Amniotic stem cell (primary cell): ENCODE measurements at regions not wholly inside any gene's neighbourhood (a gene's known extent, or its start where the extent isn't known, plus 50 kb on each side); places are given as distances from the start of the nearest gene placed in this dataset.

ENCODE experiments used
- DNase-seq: peaks from one replicate; lab custom pipeline; 2025; lab: John Stamatoyannopoulos, UW

DNA sequence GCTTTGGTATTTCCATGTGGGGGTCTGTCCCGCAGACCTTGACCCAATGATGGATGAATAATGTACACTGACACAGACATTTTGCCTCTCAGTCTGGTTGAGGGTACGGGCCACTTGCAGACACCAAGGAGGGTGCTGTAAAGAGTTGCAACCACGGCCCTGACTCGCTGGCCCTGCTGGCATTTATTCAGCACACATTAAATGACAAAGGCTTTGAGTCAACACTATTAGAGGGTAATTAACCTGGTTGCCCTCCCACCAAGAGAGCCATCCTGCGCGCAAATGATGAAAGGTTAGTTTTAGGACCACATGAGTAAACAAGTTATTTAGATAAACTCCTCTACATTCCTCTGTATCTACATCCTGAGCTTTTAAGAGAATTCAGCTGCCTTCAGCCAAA lies 308.9 kb upstream of the MMS22L start:
- DNase-seq = no peak

DNA sequence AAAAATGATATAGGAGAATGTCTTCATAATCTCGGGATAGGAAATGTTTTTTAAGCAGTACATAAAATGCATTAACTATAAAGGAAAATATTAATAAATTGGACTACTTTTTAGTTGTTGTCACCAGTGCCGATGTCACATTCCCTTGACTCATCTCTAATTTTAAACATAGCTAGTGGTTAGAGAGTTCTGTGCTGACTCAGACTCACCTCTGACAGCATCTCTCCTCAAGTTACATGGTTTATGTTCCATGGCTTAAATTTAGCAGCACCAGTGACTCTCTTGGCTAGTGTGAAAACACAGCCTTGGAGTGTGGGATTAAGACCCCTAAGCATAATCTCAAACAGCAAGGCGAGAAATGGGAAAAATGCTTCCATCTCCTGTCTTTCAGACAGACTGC lies 311.8 kb upstream of the MMS22L start:
- DNase-seq = no peak

DNA sequence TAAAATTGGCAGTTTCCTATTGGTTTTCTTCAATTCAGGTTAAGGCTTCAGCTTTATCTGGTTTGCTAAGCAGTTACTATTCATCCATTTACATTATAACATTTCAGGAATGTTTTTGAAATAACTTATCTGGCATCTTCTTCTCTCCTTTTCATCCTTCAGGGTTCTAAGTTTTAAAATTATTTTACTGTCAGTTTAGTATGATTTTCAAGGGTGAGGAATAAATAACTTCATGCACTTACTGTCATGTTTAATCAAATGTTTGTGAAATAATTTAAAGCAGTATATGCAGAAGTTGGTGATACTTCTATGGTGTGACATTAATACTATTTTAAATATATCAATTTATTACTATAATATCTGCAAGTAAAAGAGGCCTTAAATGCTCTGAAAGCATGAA lies 338.1 kb upstream of the MMS22L start:
- no peak for DNase-seq

DNA sequence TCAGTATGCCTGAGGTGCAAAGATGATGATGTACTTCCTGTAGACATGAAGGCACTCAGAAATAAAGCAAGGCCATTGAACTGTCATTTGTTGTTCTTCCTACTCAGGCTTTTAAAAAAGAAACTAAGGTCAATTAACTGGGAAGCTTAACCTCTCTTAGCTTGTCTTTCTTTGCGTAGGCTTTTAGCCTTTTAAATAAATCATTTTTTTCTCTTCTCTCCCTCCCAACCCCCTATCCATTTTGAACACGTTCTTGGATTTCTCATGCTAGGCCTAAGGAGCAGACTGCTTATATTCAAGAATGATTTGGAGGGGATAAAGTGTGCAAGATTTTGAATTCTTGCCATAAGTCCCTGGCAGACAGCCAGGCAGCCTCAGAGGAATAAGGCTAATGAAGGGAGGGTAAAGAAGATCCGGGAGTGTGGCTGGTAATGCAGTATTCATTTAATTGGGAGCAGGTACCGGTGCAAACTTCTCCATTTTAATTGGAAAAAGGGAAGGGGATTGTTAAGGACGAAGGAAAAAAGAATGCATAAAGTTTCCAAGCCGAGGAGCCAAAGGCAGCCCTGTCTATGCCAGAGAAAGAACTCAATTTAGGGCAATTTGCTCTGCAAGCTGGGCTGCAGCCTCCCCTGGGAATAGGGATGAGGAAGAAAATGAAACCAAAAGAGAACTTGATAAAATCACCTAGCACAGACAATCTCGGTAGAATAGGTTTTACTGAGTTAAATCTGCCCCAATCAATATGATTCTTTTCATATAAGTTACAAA lies 343.8 kb upstream of the MMS22L start:
- no peak for DNase-seq

DNA sequence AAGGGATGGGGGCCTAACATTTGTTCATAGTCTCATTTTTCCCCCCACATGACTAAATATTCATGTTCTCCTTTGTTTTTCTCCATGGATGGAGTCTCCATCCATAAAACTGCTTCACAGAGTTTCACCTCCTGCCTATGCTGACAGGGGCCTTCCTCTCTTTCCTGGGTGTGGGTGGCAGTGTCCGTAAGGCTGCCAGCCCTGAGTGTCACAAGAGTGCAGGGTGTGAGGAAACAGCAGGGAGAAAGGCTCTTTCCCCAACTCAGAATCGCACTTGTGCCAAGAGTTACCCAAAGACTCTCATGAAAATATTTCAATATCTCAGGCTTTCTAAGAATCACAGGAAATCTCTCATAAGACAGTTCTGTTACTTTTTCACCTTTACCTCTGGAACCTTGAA lies 346.2 kb upstream of the MMS22L start:
- no peak for DNase-seq

DNA sequence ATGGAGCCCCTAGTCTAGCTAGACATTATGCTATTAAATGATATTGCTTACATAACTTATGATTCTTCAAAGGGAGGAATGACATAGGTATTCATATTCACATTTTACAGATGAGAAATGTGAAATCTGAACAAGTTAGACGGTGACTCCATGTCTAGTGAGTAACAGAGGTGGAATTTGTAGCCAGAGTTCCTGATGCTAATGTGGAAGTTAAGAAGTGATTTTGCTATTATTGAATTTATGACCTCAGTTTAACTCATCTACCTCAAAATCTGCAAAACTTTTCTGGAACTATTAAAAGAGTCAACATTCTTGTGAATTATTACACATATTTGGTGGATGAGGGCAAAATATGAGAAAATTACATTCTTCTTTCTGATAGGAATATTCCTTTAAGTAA lies 347.6 kb upstream of the MMS22L start:
- DNase-seq = no peak

DNA sequence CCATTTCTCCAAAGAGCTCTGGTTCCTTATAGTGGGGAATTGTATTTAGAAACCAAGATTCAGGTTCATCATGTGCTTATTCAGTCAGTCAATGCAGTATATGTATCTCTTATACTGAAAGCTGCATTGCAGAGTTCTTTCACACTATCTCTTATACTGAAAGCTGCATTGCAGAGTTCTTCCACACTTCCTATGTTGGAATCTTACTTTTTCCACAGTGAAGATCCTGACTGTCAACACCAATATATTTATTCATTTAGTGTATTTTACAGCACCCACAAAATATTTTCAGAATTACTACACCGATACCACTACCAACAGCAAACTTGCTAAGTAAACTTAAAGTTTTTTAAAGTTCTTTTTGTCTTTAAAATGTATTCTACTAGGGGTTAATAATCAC lies 349.3 kb upstream of the MMS22L start:
- no peak for DNase-seq

DNA sequence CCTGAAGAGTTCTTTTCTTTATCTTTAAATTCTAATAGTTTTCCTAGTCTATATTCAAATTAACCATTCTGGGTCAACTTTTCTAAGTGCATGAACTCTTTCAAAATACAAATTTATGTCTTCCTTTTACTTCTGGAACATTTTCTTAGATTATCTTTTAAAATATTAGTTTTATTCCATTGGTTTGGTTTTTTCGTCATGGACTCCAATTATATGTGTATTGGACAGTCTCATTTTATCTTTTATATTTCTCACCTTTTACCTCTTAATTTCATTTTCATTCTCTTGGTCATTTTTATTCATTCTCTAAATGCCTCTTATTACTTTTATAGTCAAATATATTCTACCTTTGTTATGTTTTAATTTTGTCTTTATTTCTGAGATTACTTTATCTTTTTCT lies 356.7 kb upstream of the MMS22L start:
- DNase-seq = no peak

DNA sequence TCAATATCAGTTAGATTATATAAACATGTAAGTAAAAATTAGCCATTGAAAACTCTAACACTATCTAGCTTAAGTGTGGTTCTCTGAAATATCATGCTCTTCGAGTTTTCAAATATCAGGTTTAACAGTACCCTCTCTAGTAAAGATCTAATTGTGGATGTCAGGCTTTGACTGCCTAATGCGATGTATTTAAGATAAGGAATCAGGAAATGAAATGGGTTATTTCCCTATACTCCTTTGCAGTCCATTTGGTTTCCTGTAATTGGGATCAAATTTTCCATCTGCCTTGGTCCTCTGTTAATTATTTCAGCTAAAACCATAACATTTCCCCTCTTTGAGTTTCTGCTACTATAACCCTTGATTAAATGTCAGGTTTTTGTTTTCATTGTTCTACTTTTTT lies 361.3 kb upstream of the MMS22L start:
- no peak for DNase-seq

DNA sequence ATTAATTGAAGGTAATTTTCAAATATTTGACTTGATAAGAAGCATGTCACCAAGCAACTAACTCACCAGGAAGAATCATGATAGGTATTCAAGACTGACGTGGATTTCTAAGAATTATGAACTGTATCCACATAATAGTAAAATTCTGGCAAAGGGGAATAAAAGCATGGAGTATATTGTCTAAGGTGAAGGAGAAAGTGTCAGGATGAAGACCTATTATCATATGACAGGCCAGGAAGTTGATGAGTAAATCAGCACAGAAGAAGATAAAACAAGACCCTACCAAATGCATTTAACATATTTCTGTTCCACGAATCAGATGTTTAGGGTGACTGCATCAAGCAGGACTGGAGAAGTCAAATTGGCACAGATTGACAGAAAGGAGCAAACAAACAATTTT lies 362.7 kb upstream of the MMS22L start:
- no peak for DNase-seq

DNA sequence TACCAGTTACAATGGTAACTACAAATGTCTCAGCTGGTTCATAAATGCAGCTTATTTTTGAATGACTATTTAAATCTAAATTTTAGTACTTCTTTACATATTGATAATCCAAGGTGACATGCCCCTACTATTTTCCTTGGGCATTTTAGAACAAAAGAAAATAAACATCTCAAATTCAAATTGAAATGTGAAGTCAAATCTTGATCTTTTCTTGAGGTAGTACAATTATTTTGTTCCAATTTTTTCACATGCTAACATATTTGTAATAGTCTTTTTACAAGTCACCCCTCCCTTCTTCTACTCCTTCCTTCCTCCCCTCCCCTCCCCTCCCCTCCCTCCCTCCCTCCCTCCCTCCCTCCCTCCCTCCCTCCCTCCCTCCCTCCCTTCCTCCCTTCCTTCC lies 370.1 kb upstream of the MMS22L start:
- no peak for DNase-seq

DNA sequence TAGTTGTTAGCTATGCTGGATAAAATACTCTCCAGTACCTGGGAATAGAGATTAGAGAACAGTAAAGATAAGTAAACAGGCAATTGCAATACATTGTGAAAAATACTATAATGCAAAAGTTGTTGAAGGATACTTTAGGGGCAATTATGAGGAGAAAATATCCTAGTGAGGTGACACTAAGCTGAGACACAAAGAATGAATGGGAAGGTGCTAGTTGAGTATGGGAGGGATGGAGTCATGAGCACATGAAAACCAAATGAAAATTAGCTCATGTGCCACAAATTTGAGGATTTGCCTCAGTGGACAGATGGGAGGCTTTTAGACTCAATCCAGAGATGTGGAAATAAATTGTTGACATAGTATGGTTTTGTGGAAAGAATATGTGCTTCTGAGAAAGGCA lies 370.5 kb upstream of the MMS22L start:
- no peak for DNase-seq

DNA sequence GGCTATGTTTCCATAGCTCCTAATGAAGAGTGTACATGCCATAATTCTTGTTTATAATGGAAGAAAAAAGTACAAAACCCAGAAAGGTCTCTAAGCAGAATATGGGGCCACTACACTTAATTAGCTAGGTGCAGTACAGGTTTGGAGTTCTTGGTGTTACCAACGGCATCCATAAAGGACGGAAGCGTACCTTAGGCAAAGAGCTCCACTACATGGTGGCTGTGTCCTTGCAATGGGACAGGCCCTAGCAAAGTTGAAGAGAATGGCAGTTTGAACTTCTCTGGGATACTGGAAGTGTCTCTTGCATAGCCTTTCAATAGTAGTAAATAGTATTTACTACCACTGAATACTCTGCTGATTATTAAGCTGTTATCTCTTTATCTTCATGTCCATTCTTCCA lies 371.7 kb upstream of the MMS22L start:
- DNase-seq = no peak

DNA sequence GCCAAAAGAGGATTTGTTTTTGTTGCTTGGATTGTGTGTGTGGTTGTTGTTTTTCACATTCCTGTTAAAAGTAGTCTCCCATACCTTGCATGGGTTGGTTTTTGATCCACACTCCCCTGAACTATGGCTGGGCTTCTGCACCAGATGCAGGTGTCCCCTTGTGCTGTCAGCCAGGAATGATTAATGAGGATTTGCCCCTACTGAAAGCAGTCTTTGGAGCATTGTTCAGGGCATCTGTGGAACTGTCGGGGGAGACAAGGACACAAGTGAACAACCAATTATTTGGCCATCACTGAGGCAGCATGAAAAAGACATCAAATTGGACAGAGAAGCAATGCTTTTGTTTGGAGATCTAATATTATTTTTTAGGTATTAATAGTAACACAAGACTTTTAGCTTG lies 373.2 kb upstream of the MMS22L start:
- DNase-seq = no peak

DNA sequence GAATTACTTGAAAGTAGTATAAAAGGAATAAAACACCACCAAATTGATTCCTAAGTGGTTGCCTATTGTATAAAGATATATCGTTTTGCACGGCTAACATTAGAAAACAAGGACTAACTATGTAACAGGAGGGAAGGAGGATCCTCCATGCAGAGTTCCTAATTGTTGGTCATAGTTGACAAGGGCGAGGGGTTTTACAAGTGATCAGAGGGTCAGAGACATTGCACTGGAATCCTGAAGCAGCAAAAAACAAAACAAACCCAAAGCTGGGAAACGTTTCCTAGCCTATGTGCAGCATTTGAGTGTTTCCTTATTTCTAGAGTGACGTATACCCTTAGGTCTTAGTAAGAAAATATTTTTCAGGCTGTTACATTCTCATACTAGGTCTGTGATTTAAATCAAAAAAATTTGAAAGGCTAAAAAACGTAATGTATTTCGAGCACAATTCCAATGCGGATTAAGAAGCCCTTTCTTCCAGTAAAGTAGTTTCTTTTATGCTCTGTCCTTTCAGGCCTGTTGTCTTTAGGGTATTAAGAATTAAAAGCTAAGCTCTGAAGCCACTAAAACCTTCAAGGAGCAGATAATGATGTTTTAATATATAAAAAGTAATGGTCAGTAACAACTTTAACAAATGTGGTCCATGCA lies 373.8 kb upstream of the MMS22L start:
- no peak for DNase-seq

DNA sequence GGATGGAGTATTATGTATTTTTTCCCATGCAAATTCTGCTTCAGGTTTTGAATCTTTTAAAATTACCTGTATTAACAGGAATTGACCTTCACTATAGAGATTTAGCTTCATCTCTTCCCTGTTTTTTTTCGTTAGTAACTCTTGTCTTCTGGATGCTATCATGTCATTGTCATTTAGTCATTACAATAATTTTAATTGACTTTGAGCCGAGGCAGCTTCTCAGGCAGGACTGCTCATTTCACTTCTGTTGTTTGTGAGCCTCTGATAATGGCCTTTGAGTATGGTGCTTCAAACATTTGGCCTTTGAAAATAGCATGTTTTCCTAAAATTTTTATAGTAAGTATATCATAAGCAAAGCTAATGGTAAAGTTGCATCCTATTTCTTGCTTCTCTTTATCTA lies 375.1 kb upstream of the MMS22L start:
- DNase-seq = no peak

DNA sequence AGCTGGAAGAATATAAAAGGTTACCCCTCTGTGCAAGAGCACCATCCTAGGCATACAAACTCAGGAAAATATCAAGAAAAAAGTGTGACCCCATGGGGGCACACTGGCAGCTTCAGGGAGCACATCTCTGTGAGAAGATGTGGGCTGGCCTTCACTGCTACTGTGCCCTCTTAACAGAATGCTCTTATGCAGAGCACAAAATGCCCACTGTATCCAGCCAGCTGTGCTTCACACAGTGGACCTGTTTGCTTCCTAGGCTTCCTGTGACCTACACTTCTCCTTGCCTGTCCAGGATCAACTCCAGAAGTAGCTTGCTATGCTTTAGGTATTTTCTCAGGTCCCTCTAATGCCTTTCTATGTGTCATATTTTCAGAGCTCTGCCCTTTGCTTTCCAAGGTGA lies 380.2 kb upstream of the MMS22L start:
- no peak for DNase-seq

DNA sequence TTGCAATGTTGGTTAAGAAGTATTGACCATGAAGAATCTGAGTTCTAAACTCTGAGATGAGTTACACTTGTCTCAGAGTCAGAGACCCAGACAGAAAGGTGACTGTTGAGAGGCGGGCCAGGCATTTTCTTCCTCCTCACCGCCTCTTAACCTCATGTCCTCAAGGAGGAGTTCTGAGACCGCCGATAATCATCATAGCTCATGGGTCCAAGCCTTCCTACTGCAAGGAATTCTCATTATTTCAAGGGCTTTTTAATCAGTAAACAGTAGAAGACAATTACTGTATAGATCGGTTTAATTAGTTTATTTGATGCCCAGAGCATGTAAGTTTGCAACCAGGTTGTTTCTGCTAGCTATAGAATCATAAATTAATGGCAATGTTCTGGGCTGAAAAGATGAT lies 382.4 kb upstream of the MMS22L start:
- no peak for DNase-seq

DNA sequence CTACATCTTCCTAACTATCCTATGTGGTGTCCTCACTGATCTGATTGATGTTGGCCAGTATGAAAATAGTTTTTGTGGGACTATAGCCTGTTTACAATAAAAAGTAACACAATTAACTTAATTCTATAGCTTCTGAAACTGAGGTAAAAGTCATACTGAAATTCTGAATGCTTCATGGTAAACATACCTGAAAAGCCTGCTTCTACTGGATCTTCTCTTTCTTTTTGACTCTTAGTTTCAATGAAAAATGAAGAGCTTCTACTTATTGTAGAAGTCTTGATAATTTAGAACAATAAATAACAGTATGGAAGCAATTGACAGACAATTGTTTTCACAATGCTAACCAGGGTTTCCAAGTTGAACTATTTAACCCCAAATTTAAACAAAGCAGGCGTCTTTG lies 383.9 kb upstream of the MMS22L start:
- DNase-seq = no peak

DNA sequence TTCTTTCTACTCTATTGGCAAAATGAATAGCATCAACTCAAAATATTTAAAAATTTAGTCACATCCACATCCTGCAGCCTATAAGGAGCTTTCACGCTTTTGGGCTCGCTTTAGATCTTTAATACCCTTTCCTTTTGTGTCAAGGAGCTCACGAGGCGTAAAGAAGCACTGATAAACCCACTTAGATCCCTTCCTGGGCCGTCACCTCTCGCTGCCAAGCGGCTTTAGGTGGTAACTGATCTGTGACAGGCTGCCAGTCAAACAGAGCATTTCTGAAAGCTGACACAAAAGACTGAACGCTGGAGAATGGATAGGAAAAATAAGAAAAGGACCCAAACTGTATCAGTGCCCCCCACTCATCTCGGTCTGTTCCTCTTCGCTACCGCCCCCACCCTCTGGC lies 385.7 kb upstream of the MMS22L start:
- no peak for DNase-seq

DNA sequence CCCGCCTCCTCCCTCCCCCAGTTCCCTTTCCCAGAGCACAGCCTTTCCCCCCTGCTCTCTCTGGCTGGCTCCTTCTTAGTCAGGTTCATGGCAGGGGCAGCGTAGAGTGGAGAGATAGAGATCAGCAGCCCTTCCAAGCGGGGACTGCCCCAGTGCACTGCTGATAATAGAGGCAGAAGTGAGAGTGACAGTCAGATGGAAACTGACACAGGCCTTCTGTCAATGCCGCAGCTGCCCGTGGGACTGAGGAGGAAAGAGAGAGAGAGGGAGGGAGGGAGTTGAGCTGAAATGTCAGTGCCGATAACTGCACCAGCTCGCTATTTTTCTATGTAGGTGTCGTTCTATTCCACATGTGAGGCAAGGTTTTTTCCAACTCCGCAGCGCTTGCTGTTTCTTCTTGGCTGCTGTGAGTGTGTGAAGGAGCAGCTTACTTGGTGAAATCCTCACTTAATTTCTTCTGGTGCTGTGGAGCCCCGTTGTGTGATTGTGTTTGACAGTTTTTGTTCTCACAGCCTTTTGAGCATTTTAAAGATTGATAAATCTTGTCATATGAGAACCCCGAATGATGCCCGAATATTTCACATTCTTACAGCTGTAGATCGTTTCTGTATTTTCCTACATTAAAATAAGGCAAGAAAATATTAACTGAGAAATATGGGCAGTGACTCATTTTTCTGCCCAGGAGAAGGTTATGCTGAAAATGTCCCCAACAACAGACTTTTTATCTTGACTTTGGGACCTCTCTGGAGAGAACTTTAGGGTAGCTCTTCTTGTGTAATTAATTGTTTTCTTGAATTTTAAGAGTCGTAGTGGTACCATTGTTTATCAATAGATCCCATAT lies 386.4 kb upstream of the MMS22L start:
- no peak for DNase-seq

DNA sequence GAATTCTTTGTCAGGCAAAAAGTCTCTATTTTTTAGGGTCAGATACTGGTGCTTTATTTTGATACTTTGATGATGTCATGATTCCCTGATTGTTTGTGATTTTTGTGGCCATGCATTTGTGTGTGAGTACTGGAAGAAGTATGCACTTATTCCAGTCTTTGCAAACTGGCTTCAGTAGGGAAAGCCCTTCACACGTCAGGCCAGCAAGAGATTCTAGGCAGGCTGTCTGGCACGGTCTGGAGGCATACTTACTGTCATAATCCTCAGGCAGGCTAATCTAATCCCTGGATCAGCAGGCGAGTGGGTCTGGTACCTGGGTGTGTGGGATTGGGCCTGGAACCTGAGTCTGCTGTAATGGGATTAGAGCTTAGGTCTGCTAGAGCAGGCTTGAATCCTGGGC lies 391.8 kb upstream of the MMS22L start:
- DNase-seq = no peak

DNA sequence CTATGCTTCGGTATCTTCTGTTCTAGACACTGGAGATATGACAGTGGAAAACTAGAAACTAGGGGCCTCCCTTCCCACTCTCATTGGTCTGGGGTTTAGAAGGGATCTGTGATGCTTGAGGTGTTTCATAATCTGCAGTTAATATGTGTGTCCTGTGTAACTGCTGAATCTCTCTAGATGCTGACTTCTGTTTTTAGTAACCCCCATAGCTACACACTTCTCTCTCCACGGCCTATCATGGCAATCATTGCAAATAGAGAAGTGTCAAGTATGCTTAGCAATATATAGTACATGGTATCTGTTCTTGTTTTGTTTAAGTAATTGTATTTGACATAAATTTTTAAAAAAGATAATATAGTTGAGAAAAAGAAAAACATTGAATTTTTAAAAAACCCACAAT lies 394.6 kb upstream of the MMS22L start:
- no peak for DNase-seq
